Liver (tissue), 3 donors: ENCODE measurements at regions not wholly inside any gene's neighbourhood (a gene's known extent, or its start where the extent isn't known, plus 50 kb on each side); places are given as distances from the start of the nearest gene placed in this dataset.

ENCODE experiments used
- RAD21 ChIP-seq, 2 donors: IDR thresholded peaks; 2 replicates each; pipeline ENCODE4 v1.6.1; 2016; ENCODE audit warnings: antibody characterized with exemption in 2 of 2, mild to moderate bottlenecking in 2 of 2
- RXRA ChIP-seq, 2 donors: IDR thresholded peaks; 2 replicates each; pipeline ENCODE4 v1.6.1; 2017 to 2018; ENCODE audit warnings: antibody characterized with exemption in 2 of 2, mild to moderate bottlenecking in 1 of 2
- TF ChIP-seq, protein P1 (sequence below): fragments of 150-350 bp; IDR thresholded peaks from 2 replicates; pipeline ENCODE4 v1.5.1; 2017; ENCODE audit warnings: improper control_type of control experiment, low read depth, low read length; ENCODE audit not compliant: missing input control
- donor health status: healthy.
- donor health status: healthy.

DNA sequence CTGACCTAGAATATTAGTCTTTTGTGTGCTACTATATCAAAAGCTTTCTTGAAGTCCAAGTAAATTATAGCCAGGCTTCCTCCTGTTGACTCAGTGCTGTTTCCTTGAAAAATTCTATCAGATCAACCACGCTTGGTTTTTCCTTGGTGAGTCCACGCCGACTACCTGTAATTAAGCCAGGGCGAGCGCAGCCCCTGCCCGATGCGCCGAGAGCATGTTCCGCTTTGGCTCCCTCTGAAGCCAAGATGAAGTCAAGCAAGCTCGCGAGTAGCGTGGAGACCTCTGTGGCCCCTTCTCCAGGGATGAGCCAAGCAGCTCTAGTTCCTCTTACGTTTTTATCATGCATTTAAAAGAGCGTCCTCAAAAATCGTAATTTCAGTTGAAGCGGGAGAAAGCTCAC, 641.2 kb downstream of the CDH26 start:
- TF ChIP-seq, protein P1, sequence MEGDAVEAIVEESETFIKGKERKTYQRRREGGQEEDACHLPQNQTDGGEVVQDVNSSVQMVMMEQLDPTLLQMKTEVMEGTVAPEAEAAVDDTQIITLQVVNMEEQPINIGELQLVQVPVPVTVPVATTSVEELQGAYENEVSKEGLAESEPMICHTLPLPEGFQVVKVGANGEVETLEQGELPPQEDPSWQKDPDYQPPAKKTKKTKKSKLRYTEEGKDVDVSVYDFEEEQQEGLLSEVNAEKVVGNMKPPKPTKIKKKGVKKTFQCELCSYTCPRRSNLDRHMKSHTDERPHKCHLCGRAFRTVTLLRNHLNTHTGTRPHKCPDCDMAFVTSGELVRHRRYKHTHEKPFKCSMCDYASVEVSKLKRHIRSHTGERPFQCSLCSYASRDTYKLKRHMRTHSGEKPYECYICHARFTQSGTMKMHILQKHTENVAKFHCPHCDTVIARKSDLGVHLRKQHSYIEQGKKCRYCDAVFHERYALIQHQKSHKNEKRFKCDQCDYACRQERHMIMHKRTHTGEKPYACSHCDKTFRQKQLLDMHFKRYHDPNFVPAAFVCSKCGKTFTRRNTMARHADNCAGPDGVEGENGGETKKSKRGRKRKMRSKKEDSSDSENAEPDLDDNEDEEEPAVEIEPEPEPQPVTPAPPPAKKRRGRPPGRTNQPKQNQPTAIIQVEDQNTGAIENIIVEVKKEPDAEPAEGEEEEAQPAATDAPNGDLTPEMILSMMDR = no peak
- TF ChIP-seq RXRA (IDR thresholded peaks at IDR 0.05) (no peak), RAD21 (IDR thresholded peaks at IDR 0.05) (no peak)
